AG08396 (cell line): ENCODE measurements at regions not wholly inside any gene's neighbourhood (a gene's known extent, or its start where the extent isn't known, plus 50 kb on each side); places are given as distances from the start of the nearest gene placed in this dataset.
"Not testable (repeated sequence)": the region's sequence is repeated elsewhere in the genome, so short reads cannot be mapped to it uniquely, and the experiment has no call there.

Source experiments
- DNase-seq: peaks from one replicate; pipeline ENCODE4 v3.0.0; 2012; ENCODE audit warnings: low spot score, mixed read lengths

DNA sequence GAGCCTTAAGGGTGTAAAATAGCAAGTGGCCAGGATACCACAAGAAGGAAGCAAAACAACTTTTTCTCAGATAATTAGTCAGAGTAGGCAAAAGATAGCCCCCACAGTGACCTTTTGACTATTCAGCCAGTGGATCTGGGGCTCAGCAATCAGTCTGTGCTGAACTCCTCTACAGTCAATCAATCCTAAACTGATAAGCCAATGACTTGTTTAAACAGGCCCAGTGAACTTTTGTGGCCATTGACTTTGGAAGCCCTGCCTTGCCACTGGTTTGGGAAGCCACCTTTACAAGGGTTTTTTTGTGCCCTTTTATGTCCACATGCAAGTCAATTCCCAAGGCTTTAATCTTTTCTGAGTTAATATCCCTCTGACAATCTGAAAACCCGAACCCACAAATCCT, 1565.0 kb upstream of the WWC1 start:
- DNase-seq: no peak

DNA sequence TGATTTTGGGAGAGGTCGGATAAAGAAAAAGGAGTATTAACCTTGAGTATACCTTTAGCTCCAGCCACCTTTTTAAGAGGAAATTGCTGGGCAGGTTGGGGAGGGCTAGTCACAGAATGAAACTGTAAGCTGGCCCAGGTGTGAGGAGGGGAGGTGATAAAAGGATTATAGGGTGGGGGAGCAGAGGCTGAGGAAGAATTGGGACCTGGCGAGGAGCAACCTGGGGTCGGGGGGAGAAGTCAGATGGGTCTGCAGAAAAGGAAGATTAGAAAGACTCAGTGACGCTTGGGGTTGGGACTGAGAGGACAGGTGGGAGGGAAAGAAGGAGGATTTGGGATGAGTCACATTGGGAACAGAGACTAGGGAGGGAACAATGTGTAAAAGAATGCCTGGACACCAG, 1548.5 kb upstream of the WWC1 start:
- DNase-seq: not testable (repeated sequence)

DNA sequence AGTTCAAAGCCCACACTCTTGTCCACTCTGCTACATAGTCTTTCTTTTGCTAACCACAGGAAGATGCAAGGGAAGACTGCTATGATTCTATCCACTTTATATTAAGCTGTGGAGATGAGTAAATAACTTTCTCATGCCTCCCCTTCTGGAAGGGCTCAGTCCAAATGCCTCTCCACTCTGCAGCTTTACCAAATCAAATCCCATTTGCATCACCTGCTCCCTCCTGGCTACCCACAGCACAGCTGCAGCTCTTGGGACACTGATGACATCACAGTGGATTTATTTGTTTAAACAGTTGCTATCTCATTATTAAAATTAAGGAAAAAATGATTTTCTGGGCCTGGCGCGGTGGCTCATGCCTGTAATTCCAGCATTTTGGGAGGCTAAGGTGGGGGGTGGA, 1544.9 kb upstream of the WWC1 start:
- no peak for DNase-seq

DNA sequence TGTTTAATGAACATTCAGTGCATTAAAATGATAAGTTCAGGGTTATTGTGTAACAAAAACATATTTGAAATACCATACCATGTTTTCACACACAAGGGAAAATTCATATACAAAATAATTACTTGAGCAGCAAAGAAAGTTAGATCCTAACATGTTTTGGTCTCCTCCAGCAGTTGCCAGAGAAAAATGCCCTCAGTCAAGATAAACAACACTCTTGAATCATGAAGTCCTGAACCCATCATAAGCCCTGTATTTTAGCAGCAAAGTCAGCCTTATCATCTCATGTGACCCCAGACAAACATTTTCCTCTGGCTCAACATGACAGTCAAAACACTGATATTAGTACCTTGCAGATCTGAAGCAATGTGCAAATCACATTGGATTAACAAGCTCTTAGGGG, 1541.1 kb upstream of the WWC1 start:
- no peak for DNase-seq

DNA sequence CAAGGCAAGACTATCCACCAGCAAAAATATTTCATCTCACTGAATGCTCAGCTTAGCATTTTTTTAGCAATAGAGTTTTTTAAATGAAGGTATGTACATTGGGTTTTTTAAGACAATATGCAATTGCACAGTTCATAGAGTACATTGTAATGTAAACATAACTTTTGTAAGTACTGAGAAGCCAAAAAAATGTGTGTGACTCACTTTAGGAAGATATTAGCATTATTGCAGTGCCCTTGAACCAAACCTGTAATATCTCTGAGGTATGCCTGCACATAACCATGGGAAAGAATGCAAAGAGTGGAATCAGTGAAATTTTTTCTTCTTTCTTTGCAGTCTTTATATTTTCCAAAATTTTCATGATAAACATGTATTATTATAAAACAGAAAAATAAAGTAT, 1533.3 kb upstream of the WWC1 start:
- DNase-seq: no peak

DNA sequence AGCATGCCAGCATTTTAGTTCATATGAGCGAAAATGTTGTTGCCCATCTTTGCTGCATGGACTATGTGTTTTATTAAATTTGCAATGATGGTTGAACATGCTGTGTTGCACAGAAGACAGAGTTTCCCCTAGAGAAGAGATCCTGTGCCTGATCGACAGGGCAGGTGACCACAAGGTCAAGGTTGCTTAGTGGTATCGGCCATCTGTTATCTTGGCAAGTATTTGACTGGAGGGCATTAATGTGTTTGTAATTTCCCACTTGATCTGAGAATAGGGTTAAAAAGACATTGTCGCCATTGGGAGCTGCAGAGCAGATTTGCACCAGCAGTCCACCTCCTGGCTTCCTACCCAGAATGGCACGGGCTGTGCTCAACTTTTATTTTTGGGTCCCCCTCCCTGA, 1523.6 kb upstream of the WWC1 start:
- DNase-seq: no peak

DNA sequence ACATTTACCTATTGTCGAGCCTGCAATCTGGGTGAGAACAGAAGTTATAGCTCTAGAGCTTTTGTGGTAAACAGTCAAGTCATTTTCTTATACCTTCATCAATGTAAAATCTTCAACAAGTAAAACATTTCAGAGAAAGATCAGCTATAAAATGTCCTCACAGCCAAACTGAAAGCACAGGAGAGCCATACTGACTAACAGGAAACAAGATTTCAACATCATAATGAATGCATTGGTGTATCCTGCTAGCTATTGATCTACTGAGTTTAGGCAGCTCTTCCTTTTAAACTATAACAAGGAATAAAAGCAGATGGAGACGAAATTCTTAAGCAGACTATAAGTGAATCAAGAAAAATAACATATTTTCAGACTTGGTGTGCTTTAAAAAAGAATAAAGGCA, 1522.9 kb upstream of the WWC1 start:
- no peak for DNase-seq

DNA sequence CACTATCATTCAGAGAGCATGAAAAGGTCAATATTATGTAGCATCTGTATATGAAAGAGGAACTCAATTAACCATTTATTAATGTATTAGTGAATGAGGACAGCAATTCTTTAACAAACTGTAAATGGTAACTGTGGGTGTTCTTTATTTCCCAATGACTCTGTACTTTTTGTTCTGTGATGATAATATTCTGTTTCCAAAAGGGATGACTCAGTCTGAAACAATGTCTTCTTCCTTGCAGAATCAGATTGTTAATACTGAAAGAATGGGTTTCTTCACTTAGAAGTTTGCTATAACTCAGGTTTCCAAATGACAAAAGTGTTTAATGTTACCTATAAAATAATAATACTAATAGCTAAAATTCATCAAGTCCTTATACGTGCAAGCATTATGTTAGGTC, 1518.7 kb upstream of the WWC1 start:
- no peak for DNase-seq

DNA sequence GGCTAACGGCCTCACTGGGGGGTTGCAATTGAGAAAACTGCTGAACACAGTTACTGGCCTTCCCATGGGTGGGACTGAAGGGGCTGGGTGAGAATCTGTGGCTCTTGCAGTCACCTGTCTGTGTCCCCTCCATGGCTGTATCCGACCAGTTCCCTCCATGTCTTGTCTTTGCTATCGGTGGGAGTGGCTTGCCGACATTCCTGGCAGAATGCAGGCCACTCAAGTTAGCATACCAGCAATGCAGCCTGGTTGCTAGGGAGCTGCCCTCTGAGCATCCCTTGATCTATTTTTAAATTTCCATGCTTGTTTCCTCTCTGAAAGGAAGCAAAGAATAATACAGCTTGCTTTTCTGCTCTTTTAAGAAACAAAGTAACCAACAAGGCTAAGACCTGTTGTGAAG, 1509.7 kb upstream of the WWC1 start:
- no peak for DNase-seq

DNA sequence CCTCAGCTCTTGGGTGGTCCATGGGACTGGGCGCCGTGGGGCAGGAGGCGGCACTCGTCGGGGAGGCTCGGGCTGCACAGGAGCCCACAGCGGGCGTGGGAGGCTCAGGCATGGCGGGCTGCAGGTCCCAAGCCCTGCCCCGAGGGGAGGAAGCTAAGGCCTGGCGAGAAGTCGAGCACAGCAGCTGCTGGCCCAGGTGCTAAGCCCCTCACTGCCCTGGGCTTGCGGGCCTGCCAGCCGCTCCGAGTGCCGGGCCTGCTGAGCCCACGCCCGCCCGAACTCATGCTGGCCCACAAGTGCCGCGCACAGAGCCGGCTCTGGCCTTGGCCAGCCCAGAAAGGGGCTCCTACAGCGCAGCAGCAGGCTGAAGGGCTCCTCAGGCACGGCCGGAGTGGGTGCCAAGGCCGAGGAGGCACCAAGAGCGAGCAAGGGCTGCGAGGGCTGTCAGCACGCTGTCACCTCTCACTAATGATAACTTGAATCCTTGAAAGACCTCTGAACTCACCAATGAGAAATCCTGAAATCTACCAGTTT, 1506.8 kb upstream of the WWC1 start:
- no peak for DNase-seq

DNA sequence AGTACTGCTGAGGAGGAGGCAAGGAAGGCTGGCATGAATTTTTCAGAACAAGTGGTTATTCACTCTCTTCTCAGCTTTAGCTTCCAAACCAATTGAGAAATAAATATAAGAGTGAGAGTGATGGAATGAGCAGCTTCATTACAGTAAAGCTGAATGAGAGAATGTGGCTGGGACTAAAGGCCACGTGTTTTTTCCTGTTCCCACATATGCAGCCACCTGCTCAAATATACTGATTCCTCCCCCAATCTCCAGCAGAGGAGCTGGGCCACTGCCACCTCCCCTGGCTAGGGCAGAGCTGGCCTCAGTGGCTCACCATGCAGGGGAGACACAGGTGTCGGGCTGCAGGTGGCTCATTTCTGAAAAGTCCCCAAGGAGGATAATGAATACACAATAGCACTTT, 1505.3 kb upstream of the WWC1 start:
- no peak for DNase-seq

DNA sequence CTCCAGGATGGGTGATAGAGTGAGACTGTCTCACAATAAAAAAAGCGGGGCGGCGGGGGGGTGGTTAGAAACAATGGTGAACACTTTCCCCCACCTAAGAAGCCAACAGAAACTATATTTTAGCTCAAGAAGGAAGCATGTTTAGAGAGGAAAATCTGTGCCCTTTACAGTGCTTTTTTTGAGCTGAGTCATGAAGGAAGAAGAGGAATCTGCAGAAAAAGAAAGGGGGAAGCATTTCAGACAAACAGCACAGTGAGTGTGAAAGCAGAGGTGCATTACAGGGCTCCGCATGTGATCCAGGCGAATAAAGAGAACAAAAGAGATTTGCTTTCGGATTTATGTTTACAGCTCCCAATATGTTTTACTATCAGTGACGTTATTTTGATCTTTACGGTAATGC, 1504.6 kb upstream of the WWC1 start:
- DNase-seq: no peak

DNA sequence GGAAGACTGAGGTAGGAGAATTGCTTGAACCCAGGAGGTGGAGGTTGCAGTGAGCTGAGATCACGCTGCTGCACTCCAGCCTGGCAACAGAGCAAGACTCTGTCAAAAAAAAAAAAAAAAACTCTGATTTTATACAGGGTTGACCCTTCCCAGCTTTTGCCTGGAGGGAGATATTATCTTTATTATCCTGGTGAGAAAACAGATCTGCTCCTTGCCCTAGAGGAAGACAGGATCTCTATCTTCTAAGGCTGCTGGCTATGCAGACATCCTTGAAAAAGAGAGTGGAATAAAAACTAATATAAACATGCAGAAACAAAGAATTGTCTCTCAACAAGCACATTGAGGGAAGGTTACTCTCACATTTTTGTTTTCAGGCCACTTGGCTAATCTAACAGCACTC, 1503.4 kb upstream of the WWC1 start:
- DNase-seq: no peak

DNA sequence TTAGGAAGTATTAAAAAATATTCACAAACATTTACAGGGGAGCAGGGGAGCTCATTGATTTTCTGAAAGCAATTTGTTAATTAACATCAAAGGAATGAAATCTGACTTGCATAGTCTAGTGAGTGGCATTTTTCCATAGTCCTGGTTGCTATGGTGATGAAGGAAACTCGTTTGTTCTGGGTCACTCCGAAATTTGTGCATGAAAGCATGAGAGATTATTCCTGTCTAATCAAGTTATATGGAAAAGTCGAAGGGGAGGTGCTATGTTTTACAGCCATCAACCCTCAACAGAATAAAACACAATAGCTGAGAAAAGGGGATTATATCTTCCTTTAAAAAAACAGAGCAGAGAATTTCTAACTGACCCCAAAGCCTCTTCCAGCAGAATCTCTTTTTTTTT, 1495.7 kb upstream of the WWC1 start:
- DNase-seq: no peak

DNA sequence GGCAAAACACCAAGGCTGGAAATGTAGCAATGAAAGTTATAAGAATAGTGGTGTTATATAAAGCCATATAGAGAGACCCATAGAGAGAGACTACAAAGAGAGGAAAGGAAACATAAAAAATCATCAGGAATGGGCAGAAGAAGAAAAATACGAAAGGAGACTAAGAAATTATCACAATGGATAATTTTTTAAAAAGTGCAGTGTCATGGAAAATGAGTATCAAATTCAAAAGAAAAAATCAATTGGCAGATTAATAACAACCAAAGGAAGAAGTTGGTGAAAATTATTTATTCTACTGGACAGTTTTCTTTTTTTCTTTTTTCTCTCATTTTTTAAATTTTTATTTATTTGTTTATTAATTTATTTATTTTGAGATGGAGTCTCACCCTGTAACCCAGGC, 1488.4 kb upstream of the WWC1 start:
- DNase-seq: no peak

DNA sequence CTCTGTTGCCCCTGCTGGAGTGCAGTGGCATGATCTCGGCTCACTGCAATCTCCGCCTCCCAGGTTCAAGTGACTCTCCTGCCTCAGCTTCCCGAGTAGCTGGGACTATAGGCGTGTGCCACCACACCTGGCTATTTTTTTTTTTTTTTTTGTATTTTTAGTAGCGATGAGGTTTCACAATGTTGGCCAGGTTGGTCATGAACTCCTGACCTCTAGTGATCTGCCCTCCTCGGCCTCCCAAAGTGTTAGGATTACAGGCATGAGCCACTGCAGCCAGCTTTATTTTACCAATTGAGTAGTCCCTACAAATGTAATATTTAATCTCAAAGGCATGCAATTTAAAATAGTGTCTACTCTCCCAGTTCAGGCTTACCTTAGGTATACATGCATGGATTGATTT, 1487.2 kb upstream of the WWC1 start:
- DNase-seq: not testable (repeated sequence)

DNA sequence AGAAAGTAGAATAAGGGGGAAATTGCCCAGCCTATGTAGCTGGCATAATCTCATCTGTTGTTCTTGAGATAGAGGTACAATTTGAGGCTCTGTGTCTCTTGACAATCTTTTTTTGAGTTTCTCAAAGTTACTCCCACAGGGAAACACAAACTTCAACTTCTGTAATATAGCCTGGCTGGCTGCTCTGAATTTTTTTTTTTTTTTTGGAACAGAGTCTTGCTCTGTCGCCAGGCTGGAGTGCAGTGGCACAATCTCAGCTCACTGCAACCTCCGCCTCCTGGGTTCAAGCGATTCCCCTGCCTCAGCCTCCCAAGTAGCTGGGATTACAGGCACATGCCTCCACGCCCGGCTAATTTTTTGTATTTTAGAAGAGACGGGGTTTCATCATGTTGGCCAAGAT, 1486.8 kb upstream of the WWC1 start:
- DNase-seq: not testable (repeated sequence)

DNA sequence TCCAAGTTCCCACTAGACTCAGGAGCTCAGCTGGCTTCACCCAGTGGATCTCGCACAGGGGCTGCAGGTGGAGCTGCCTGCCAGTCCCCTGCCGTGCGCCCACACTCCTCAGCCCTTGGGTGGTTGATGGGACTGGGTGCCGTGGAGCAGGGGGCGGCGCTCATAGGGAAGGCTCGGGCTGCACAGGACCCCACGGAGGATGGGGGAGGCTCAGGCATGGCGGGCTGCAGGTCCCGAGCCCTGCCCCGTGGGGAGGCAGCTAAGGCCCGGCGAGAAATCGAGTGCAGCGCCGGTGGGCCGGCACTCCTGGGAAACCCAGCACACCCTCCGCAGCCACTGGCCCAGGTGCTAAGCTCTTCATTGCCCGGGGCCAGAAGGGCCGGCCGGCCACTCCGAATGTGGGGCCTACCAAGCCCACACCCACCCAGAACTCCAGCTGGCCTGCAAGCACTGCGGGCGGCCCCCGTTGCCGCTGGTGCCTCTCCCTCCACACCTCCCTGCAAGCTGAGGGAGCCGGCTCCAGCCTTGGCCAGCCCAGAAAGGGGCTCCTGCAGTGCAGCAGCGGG, 1481.3 kb upstream of the WWC1 start:
- not testable (repeated sequence) for DNase-seq

DNA sequence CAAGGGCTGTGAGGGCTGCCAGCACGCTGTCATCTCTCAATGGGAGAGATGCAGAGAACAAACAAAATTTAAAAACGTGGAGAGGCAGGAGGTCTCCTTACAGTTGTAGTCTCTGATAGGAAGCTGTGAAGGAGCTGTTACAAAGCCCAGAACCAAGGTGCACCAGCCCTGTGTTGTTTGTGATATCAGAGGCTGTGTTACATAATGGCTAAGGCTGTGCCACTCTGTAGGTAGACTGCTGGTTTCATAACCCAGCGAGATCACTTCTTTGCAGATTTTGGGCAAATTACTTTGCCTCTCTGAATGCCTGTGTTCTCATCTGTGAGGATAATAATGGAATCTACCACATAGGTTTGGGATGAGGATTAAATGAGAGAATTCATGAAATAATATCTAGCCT, 1480.7 kb upstream of the WWC1 start:
- no peak for DNase-seq

DNA sequence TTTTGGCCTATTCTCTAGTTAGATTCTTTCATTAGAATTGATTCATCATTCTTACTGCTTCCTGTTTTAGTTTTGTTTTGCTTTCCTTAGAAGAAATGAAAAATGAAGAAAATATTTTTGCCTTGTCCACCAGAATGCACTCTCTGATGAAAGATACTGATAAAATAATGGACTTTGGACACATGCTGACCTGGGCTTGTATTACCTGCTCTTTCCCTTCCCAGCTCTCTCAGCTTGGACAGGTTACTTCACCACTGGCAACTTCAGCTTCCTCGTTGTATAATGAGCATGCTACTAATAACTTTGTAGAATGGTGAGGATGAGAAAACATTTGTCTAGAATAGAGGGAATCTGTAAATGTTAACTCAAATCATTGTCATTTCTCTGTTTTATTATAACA, 1468.1 kb upstream of the WWC1 start:
- DNase-seq: no peak

DNA sequence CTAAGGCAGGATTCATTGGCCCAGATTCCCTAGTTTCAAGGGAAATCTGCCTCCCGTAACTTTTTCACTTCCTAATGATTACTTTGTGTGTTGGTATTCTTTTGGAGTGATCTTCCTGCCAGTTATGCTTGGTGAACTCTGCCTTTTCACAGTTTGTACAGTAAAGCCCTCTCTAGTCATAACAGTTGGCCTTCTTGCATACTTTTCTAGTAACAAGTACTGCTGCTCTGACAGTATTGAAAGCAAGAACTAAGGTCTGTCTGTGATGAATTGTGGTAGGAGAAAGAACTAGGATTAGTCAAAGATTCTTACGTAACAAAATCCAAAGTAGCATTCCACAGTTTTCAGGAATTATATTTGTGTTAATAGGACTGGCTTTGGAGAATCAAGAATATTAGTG, 1457.2 kb upstream of the WWC1 start:
- DNase-seq: no peak

DNA sequence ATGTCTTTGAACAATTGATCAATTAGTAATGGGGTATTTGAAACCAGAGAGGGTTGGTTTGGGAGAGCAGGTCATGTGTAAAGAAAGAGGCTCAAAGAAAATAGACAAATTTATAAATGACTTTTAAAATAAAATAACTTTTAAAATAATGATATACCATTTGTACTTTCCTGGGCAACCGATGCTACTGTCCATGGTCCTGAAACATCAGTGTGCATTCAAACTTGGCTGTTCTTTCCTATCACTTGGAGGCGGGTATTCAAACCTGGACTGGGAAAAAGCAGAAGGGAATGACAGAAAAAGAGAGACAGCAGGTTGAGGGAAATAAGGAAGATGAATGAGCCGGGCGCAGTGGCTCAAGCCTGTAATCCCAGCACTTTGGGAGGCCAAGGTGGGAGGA, 1446.4 kb upstream of the WWC1 start:
- no peak for DNase-seq

DNA sequence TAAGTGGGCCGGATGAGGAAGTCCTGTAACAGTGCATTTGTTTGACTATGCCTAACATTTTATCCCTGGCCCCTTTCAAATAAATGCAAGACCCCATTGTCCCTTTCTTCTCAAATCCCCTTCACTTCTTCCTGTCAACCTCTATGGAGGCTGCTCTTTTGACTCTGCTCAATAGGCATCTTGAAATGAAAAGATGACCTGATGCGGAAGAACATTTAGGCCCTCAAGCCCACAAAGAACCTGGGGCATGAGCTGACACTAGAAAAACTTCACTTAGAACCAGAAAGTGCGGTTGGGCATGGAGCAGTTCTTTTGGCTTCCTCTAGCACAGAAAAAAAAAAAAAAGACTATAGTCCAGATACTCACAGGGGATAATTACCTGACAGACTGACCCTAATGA, 1434.7 kb upstream of the WWC1 start:
- no peak for DNase-seq

DNA sequence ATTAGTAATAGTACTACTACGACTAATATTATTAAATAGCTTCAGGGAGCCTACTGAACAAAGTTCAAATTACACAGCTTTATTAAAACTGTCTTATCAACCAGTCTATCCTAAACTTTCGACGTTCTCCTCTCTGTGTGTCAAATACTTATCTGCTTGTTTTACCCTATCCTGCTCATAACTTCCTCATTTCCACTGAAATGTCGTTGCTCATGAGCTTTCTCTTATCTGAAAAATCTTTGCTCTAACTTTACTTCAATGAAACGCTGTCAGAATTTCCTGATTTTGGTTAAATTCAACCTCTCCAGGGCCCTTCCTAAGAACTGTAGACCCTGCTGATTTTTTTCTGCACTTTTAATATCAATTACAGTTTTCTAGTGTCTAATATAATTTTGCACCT, 1431.0 kb upstream of the WWC1 start:
- no peak for DNase-seq

DNA sequence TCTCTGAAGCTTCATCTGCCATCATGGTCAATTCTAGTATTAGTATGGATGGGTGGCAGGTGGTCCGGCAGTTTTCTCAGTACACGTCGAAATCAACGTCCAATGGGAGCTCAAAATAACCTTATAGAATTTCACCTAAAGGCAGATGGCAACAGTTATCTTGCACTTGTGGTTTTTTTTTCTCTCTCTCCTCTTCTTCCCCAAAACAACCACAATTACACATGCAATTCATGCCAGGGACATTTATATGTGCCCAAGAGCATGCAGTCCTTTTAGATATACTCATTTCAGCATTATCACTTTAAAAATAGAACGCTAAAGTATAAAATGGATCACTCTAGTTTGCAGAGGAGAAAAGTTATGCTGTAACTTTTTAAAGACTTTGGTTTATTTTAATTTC, 1428.9 kb upstream of the WWC1 start:
- DNase-seq: no peak
